Type B pancreatic cell (in vitro differentiated cells): ENCODE measurements at regions not wholly inside any gene's neighbourhood (a gene's known extent, or its start where the extent isn't known, plus 50 kb on each side); places are given as distances from the start of the nearest gene placed in this dataset.

Experiments used
- DNase-seq: peaks from one replicate; pipeline ENCODE4 v3.0.0; 2021; ENCODE audit warnings: mixed read lengths; ENCODE audit not compliant: unreplicated experiment; ENCODE audit errors: extremely low spot score
- H3K27ac Mint-ChIP-seq: 2 replicates; pipeline ENCODE4 v1.8.0; 2021; ENCODE audit warnings: mild to moderate bottlenecking, mixed read lengths
- H3K27me3 Mint-ChIP-seq: 2 replicates; pipeline ENCODE4 v1.8.0; 2021; ENCODE audit warnings: mixed read lengths
- H3K36me3 Mint-ChIP-seq: 2 replicates; pipeline ENCODE4 v1.8.0; 2021; ENCODE audit warnings: mixed read lengths
- H3K4me1 Mint-ChIP-seq: one replicate; pipeline ENCODE4 v1.8.0; 2021; ENCODE audit warnings: mixed read lengths; ENCODE audit not compliant: unreplicated experiment
- H3K4me3 Mint-ChIP-seq: 2 replicates; pipeline ENCODE4 v1.8.0; 2021; ENCODE audit warnings: mild to moderate bottlenecking, mixed read lengths
- H3K9me3 Mint-ChIP-seq: 2 replicates; pipeline ENCODE4 v1.8.0; 2021; ENCODE audit warnings: mixed read lengths
- CTCF ChIP-seq: fragments of 200-600 bp; sonication (generic); conservative IDR thresholded peaks from 2 replicates; pipeline ENCODE4 v1.5.0; 2021; ENCODE audit warnings: antibody characterized with exemption, mild to moderate bottlenecking

- no peaks in the 10 kb centered on the region for H3K27me3 Mint-ChIP-seq
- no peak overlapping the region for H3K27ac Mint-ChIP-seq
- H3K9me3 Mint-ChIP-seq = peaks cover 10% of the 10 kb centered on the region
- no peak overlapping the region for H3K4me3 Mint-ChIP-seq
- DNase-seq = no peak
- H3K4me1 Mint-ChIP-seq = no peaks in the 10 kb centered on the region
- no peak for TF ChIP-seq CTCF
- no peaks in the 10 kb centered on the region for H3K36me3 Mint-ChIP-seq
Measured at GRCh38 chr10:124302951-124303505, 115.7 kb downstream of the OAT start.

DNA sequence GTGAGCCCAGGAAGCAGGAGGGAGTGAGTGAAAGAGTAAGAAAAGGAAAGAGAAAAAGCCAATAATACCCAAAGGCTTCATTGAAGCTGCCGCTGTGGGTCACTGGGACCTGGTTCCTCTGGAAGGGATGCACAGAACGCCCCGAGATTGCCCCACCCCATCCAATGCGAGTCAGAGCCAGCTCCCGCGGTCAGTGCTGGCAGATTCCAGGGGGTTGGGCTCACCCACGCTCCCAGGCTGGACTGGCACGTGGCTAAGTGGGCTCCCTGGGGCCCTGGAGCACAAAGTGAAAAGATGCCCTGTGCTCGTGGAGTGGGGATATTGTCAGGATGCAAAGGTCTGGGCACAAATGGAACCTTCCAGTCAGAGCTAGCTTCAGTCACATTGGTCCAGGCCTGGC, 117.0 kb downstream of the OAT start:
- Mint-ChIP-seq H3K4me3 (no peak overlapping the region), H3K4me1 (peaks cover 4% of the 10 kb centered on the region), H3K27me3 (peaks cover 3% of the 10 kb centered on the region), H3K9me3 (peaks cover 14% of the 10 kb centered on the region), H3K27ac (no peak overlapping the region), H3K36me3 (no peaks in the 10 kb centered on the region)
- no peak for DNase-seq
- TF ChIP-seq CTCF = no peak

DNA sequence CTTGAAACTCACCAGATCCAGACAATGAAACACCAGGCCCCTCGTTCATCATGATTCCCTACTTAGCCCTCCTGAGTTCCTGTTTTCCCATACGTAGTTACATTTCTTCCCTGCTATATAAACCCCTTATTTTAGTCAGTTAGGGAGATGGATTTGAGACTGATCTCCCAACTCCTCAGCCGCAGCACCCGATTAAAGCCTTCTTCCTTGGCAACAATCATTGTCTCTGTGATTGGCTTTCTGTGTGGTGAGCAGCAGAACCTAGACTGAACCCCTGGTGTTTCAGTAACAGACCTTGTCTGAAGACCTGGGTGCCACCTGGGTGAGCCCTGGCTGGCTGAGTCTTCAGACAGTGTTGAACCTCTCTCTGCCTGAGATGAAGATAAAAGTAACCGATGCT, 118.0 kb downstream of the OAT start:
- no peak for DNase-seq
- TF ChIP-seq CTCF = no peak
- Mint-ChIP-seq H3K4me1 (peaks cover 4% of the 10 kb centered on the region), H3K27ac (no peak overlapping the region), H3K9me3 (peaks cover 14% of the 10 kb centered on the region), H3K36me3 (no peaks in the 10 kb centered on the region), H3K4me3 (no peak overlapping the region), H3K27me3 (peaks cover 3% of the 10 kb centered on the region)

- no peak for DNase-seq
- no peak for TF ChIP-seq CTCF
- Mint-ChIP-seq H3K4me3 (no peak overlapping the region), H3K9me3 (peaks cover 14% of the 10 kb centered on the region), H3K4me1 (peaks cover 8% of the 10 kb centered on the region), H3K27me3 (peaks cover 3% of the 10 kb centered on the region), H3K36me3 (no peaks in the 10 kb centered on the region), H3K27ac (no peak overlapping the region)
Measured at GRCh38 chr10:124300224-124300623, 118.5 kb downstream of the OAT start.

GRCh38 chr10:124299696-124300095, 119.0 kb downstream of the OAT start:
- no peak for TF ChIP-seq CTCF
- H3K4me3 Mint-ChIP-seq = no peak overlapping the region
- DNase-seq = no peak
- peaks cover 3% of the 10 kb centered on the region for H3K27me3 Mint-ChIP-seq
- peaks cover 8% of the 10 kb centered on the region for H3K4me1 Mint-ChIP-seq
- H3K9me3 Mint-ChIP-seq = peaks cover 14% of the 10 kb centered on the region
- H3K36me3 Mint-ChIP-seq = no peaks in the 10 kb centered on the region
- no peak overlapping the region for H3K27ac Mint-ChIP-seq

GRCh38 chr10:124298891-124299290, 119.8 kb downstream of the OAT start:
- Mint-ChIP-seq H3K27me3 (peaks cover 3% of the 10 kb centered on the region), H3K4me3 (no peak overlapping the region), H3K27ac (no peak overlapping the region), H3K4me1 (peaks cover 8% of the 10 kb centered on the region), H3K9me3 (peaks cover 14% of the 10 kb centered on the region), H3K36me3 (no peaks in the 10 kb centered on the region)
- TF ChIP-seq CTCF = no peak
- DNase-seq = no peak
